Upper lobe of left lung (tissue), 6 donors: ENCODE measurements at regions not wholly inside any gene's neighbourhood (a gene's known extent, or its start where the extent isn't known, plus 50 kb on each side); places are given as distances from the start of the nearest gene placed in this dataset.

Source experiments
- ATAC-seq, 2 donors: fragments of 200-7000 bp; cut with Tn5 transposase; one replicate each; pipeline ENCODE4 v1.9.1; 2022; ENCODE audit warnings: mild to moderate bottlenecking in 2 of 2, moderate library complexity in 2 of 2; ENCODE audit not compliant: low FRiP score in 2 of 2
- DNase-seq, 2 donors: peaks; one replicate each; pipeline ENCODE4 v3.0.0-alpha.2; 2019 to 2020
- H3K27ac ChIP-seq, 4 donors: fragments of 200-600 bp; sonication (generic); one replicate each; pipeline ENCODE4 v1.5.1; 2016 to 2019
- H3K27me3 ChIP-seq, 4 donors: fragments of 200-600 bp; sonication (generic); one replicate each; pipeline ENCODE4 v1.5.1; 2017 to 2019
- H3K36me3 ChIP-seq, 4 donors: fragments of 200-600 bp; sonication (generic); one replicate each; pipeline ENCODE4 v1.5.1; 2016 to 2019
- H3K4me1 ChIP-seq, 4 donors: fragments of 200-600 bp; sonication (generic); one replicate each; pipeline ENCODE4 v1.5.1; 2018 to 2019
- H3K4me3 ChIP-seq, 4 donors: fragments of 200-600 bp; sonication (generic); one replicate each; pipeline ENCODE4 v1.5.1; 2017 to 2019; ENCODE audit warnings: mild to moderate bottlenecking in 2 of 4, moderate library complexity in 1 of 4
- H3K9me3 ChIP-seq, 4 donors: fragments of 200-600 bp; sonication (generic); one replicate each; pipeline ENCODE4 v1.5.1; 2018 to 2019
- EP300 ChIP-seq, 4 donors: sonication (generic); formaldehyde crosslinking; IDR thresholded peaks; one replicate each; pipeline ENCODE4 v1.5.1; 2017; ENCODE audit warnings: antibody characterized with exemption in 4 of 4, control low read depth in 2 of 4
- POLR2A ChIP-seq, 4 donors: fragments of 450-650 bp; IDR thresholded peaks; one replicate each; pipeline ENCODE4 v1.5.1; 2016 to 2017; ENCODE audit warnings: antibody characterized with exemption in 4 of 4, mild to moderate bottlenecking in 2 of 4
- POLR2AphosphoS5 ChIP-seq, 2 donors: sonication (generic); formaldehyde crosslinking; IDR thresholded peaks; one replicate each; pipeline ENCODE4 v1.5.1; 2017; ENCODE audit warnings: antibody characterized with exemption in 2 of 2
- WGBS, 2 donors: methylation state at CpG; one replicate each; pipeline ENCODE4 v1.1.5; 2017 to 2018; 5-methylcytosine and 5-hydroxymethylcytosine counted together
- TF ChIP-seq, protein P1 (sequence below), 6 experiments: fragments of 450-650 bp in 4 of 6; fragments of 200-600 bp in 2 of 6; sonication (generic) in 2 of 6; IDR thresholded peaks; one replicate each; pipeline ENCODE4 v1.5.1; 2016 to 2019; ENCODE audit warnings: antibody characterized with exemption in 6 of 6
- donor health status: DM: no; HTN: no; CAD: no; lungs with moderate emphysema.
- donor health status: DM: no; HTN: yes; CAD: no; lungs with severe emphysema.

DNA sequence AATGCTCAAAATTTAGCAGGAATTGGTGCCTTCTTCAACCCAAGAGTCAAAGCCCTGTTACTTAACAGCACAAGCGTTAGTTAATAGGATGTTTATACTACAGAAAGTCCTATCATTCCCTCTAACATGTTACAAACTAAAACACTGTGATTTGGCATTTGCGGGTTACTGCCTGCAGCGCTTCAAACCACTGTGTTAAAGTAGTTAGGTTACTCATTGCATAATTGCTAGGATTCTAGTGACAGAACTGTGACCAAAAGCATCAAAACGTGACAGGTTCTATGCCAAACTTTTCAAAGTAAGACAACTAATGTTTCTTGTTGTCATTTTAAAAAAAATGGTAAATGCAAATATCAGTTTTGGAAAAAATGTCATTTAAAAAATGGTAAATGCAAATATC, 442.8 kb upstream of the ZFP42 start:
- H3K4me1 ChIP-seq: no peaks in the 10 kb centered on the region
- ATAC-seq (no peak), DNase-seq (no peak)
- no peaks in the 10 kb centered on the region for H3K27me3 ChIP-seq
- H3K36me3 ChIP-seq: no peaks in the 10 kb centered on the region
- TF ChIP-seq, protein P1, sequence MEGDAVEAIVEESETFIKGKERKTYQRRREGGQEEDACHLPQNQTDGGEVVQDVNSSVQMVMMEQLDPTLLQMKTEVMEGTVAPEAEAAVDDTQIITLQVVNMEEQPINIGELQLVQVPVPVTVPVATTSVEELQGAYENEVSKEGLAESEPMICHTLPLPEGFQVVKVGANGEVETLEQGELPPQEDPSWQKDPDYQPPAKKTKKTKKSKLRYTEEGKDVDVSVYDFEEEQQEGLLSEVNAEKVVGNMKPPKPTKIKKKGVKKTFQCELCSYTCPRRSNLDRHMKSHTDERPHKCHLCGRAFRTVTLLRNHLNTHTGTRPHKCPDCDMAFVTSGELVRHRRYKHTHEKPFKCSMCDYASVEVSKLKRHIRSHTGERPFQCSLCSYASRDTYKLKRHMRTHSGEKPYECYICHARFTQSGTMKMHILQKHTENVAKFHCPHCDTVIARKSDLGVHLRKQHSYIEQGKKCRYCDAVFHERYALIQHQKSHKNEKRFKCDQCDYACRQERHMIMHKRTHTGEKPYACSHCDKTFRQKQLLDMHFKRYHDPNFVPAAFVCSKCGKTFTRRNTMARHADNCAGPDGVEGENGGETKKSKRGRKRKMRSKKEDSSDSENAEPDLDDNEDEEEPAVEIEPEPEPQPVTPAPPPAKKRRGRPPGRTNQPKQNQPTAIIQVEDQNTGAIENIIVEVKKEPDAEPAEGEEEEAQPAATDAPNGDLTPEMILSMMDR (IDR thresholded peaks at IDR 0.05): no peak
- TF ChIP-seq POLR2A (IDR thresholded peaks at IDR 0.05) (no peak), EP300 (IDR thresholded peaks at IDR 0.05) (no peak), POLR2AphosphoS5 (IDR thresholded peaks at IDR 0.05) (no peak)
- 85 to 86% methylated on average over 4 of the region's 4 CpGs for WGBS, 2 donors
- no peak overlapping the region for H3K4me3 ChIP-seq
- H3K9me3 ChIP-seq: no peaks in the 10 kb centered on the region
- H3K27ac ChIP-seq: no peak overlapping the region

DNA sequence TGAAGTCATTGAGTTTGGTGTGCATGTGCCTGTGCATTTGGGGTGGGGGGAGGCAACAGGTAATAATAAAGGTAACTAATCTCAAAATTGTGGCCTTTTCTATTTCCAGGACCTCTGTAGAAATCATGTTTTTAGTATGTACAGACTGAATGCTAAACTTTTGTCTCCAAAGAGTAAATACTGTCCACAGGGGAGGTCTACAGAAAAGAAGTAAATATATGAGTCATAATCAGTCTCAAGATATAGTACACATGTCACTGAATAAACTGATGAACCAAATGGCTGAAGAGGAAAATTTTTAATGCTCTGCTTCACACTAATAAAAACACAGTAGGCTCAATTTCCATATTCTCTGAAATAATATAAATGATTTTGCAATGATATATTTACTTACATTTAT, 440.4 kb upstream of the ZFP42 start:
- no peaks in the 10 kb centered on the region for H3K27me3 ChIP-seq
- no peak overlapping the region for H3K27ac ChIP-seq
- H3K36me3 ChIP-seq: no peaks in the 10 kb centered on the region
- H3K4me1 ChIP-seq: no peaks in the 10 kb centered on the region
- ATAC-seq (no peak), DNase-seq (no peak)
- no peaks in the 10 kb centered on the region for H3K9me3 ChIP-seq
- H3K4me3 ChIP-seq: no peak overlapping the region
- TF ChIP-seq POLR2AphosphoS5 (IDR thresholded peaks at IDR 0.05) (no peak), POLR2A (IDR thresholded peaks at IDR 0.05) (no peak), EP300 (IDR thresholded peaks at IDR 0.05) (no peak)
- TF ChIP-seq, protein P1 (IDR thresholded peaks at IDR 0.05): no peak

DNA sequence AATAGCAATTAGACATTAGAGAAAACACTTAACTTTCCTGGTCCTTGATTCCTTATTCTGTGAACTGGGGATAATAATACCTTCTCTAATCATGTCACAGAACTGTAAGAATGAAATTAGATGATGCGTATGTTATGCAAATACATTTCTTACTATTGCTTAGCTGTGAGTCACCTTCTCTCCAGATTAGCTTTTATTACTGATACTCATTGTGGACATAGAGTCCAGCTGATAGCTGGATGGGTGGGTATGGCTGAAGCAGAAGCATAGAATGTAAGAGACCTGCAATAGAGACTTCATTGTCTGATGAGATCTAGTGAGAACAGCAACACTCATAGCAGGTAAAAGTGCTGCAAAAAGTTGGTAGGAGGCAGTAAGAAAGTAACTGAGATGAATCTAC, 437.2 kb upstream of the ZFP42 start:
- Histone ChIP-seq H3K36me3 (no peaks in the 10 kb centered on the region), H3K27me3 (no peaks in the 10 kb centered on the region), H3K4me1 (no peaks in the 10 kb centered on the region), H3K27ac (no peak overlapping the region), H3K4me3 (no peak overlapping the region), H3K9me3 (no peaks in the 10 kb centered on the region)
- no peak for DNase-seq
- WGBS, 2 donors: 55 to 63% methylated on average over 1 of the region's 1 CpG
- no peak for ATAC-seq
- no peak for TF ChIP-seq EP300 (IDR thresholded peaks at IDR 0.05)
- TF ChIP-seq, protein P1 (IDR thresholded peaks at IDR 0.05): no peak
- TF ChIP-seq POLR2AphosphoS5 (IDR thresholded peaks at IDR 0.05): no peak
- TF ChIP-seq POLR2A (IDR thresholded peaks at IDR 0.05): no peak

DNA sequence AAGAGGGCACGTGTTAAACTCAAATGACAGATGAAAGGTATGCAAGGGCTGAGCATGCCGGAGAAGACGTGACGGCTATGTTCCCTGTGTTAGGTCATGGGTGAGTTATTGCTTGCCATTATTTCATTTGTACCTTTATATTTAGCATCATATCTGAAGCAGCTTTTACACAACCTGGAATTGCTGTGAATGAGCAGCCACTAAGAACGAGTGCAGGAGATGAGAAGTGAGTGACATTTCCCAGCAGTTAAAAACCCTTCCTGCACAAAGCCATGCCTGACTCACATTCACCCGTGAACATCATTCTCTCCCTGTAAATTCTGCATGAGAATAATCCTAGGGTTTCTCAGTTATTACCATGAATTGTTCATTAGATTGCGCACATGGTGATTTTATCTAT, 433.2 kb upstream of the ZFP42 start:
- no peaks in the 10 kb centered on the region for H3K36me3 ChIP-seq
- H3K4me3 ChIP-seq: no peak overlapping the region
- H3K27ac ChIP-seq: no peak overlapping the region
- TF ChIP-seq POLR2A (IDR thresholded peaks at IDR 0.05) (no peak), EP300 (IDR thresholded peaks at IDR 0.05) (no peak), POLR2AphosphoS5 (IDR thresholded peaks at IDR 0.05) (no peak)
- TF ChIP-seq, protein P1 (IDR thresholded peaks at IDR 0.05): no peak
- ATAC-seq: no peak
- no peak for DNase-seq
- no peaks in the 10 kb centered on the region for H3K9me3 ChIP-seq
- H3K4me1 ChIP-seq: no peaks in the 10 kb centered on the region
- WGBS, 2 donors: 79 to 82% methylated on average over 7 of the region's 7 CpGs
- H3K27me3 ChIP-seq: no peaks in the 10 kb centered on the region

DNA sequence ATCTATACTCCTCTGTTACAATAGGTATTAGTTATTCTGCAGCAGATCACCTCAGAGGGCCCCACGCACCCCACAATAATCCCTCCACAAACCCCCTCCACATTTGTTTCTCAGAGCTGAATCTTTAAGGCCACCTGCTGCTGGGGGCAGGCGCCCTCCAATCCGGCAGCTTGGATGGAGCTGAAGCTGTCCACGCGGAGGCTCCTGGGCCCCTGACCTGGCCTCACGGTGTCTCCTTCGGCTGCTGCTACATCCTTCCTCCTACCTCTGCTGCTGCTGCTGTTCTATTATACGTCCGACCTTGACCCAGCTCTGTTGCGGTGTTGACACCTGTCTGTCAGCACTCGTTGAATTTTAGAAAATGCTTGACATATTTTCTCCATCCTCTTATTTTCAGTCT, 430.2 kb upstream of the ZFP42 start:
- Histone ChIP-seq H3K36me3 (no peaks in the 10 kb centered on the region), H3K4me1 (no peaks in the 10 kb centered on the region), H3K27ac (no peak overlapping the region), H3K27me3 (no peaks in the 10 kb centered on the region), H3K9me3 (no peaks in the 10 kb centered on the region), H3K4me3 (no peak overlapping the region)
- DNase-seq (peak in 1 of 2 donors; percentile 50), ATAC-seq (no peak)
- TF ChIP-seq POLR2A (IDR thresholded peaks at IDR 0.05): no peak
- TF ChIP-seq EP300 (IDR thresholded peaks at IDR 0.05): no peak
- 87 to 90% methylated on average over 11 of the region's 11 CpGs for WGBS, 2 donors
